IMR-90 (cell line): ENCODE measurements at regions not wholly inside any gene's neighbourhood (a gene's known extent, or its start where the extent isn't known, plus 50 kb on each side); places are given as distances from the start of the nearest gene placed in this dataset.

ENCODE experiments used
- ATAC-seq: fragments of 200-7000 bp; cut with Tn5 transposase; 2 replicates; pipeline ENCODE4 v1.9.1; 2020; ENCODE audit warnings: low read depth, mild to moderate bottlenecking, moderate library complexity
- BruUV-seq: library from RNA; stranded (reverse); fragments of 400-500 nt; replicated peaks from 2 replicates; lab custom pipeline; 2021; lab: Mats Ljungman, UMichigan
- CTCF ChIA-PET: fragments of 300-600 bp; formaldehyde crosslinking; extraction: SDS; loops from one replicate; lab custom pipeline; 2021; ENCODE audit warnings: antibody characterized with exemption; lab: Yijun Ruan, JAX
- POLR2A ChIA-PET: fragments of 300-600 bp; sonication (Branson Sonifier 250); formaldehyde crosslinking; loops from one replicate; lab custom pipeline; 2022; ENCODE audit warnings: antibody characterized with exemption; ENCODE audit not compliant: unreplicated experiment; lab: Charles Lee
- DNase-seq: peaks from one replicate; pipeline ENCODE4 v3.0.0; 2013
- H2AFZ ChIP-seq: replicated peaks from 2 replicates; pipeline ENCODE3; 2013; ENCODE audit warnings: low read length, mild to moderate bottlenecking; ENCODE audit not compliant: poor library complexity
- H2AK5ac ChIP-seq: 2 replicates; pipeline ENCODE4 v1.6.1; 2013; ENCODE audit warnings: low read depth, low read length, inconsistent platforms
- H2AK9ac ChIP-seq: replicated peaks from 2 replicates; pipeline ENCODE3; 2013; ENCODE audit warnings: mild to moderate bottlenecking, low read depth, low read length, moderate library complexity; ENCODE audit not compliant: poor library complexity
- H2BK120ac ChIP-seq: 2 replicates; pipeline ENCODE4 v1.6.1; 2013; ENCODE audit warnings: low read depth, low read length, inconsistent platforms
- H2BK15ac ChIP-seq: 3 replicates; pipeline ENCODE4 v1.6.1; 2013; ENCODE audit warnings: low read depth, low read length, inconsistent platforms
- H2BK20ac ChIP-seq: 2 replicates; pipeline ENCODE4 v1.6.1; 2013; ENCODE audit warnings: low read depth, mild to moderate bottlenecking, inconsistent platforms, low read length, moderate library complexity
- H2BK5ac ChIP-seq: 2 replicates; pipeline ENCODE4 v1.6.1; 2013; ENCODE audit warnings: mild to moderate bottlenecking, low read depth, low read length, inconsistent platforms; ENCODE audit not compliant: poor library complexity, severe bottlenecking
- H3K14ac ChIP-seq: replicated peaks from 2 replicates; pipeline ENCODE4 v1.6.1; 2013; ENCODE audit warnings: low read depth, low read length, inconsistent platforms
- H3K18ac ChIP-seq: 2 replicates; pipeline ENCODE4 v1.6.1; 2013; ENCODE audit warnings: low read depth, low read length, control low read depth
- H3K23ac ChIP-seq: 2 replicates; pipeline ENCODE4 v1.6.1; 2013; ENCODE audit warnings: low read depth, low read length, inconsistent platforms
- H3K27ac ChIP-seq: 2 replicates; pipeline ENCODE4 v1.5.1; 2013; ENCODE audit warnings: mild to moderate bottlenecking, control low read depth, low read length; ENCODE audit not compliant: insufficient read depth
- H3K27me3 ChIP-seq: 2 replicates; pipeline ENCODE4 v1.6.1; 2013; ENCODE audit warnings: low read length; ENCODE audit not compliant: control insufficient read depth, insufficient read depth
- H3K36me3 ChIP-seq: 2 replicates; pipeline ENCODE4 v1.6.1; 2013; ENCODE audit warnings: low read length, mixed read lengths; ENCODE audit not compliant: control insufficient read depth, insufficient read depth
- H3K4ac ChIP-seq: 2 replicates; pipeline ENCODE4 v1.6.1; 2013; ENCODE audit warnings: low read depth, low read length, inconsistent platforms
- H3K4me1 ChIP-seq: 2 replicates; pipeline ENCODE4 v1.6.1; 2013; ENCODE audit warnings: low read length, mixed read lengths; ENCODE audit not compliant: control insufficient read depth, insufficient read depth
- H3K4me2 ChIP-seq: 2 replicates; pipeline ENCODE4 v1.6.1; 2013; ENCODE audit warnings: low read depth, mild to moderate bottlenecking, control low read depth, low read length, moderate library complexity
- H3K4me3 ChIP-seq: 2 replicates; pipeline ENCODE4 v1.5.1; 2013; ENCODE audit warnings: low read depth, mild to moderate bottlenecking, control low read depth, low read length, moderate library complexity; ENCODE audit not compliant: insufficient read depth
- H3K56ac ChIP-seq: 2 replicates; pipeline ENCODE4 v1.6.1; 2013; ENCODE audit warnings: low read length, inconsistent platforms; ENCODE audit not compliant: insufficient read depth; ENCODE audit errors: extremely low read depth
- H3K79me1 ChIP-seq, 2 experiments: 2 replicates each; pipeline ENCODE4 v1.6.1; 2013; ENCODE audit warnings: low read length in 2 of 2, inconsistent platforms in 1 of 2, low read depth in 1 of 2
- H3K9ac ChIP-seq: 2 replicates; pipeline ENCODE4 v1.6.1; 2013; ENCODE audit warnings: low read depth, low read length, control low read depth
- H3K9me1 ChIP-seq: 2 replicates; pipeline ENCODE4 v1.6.1; 2013; ENCODE audit warnings: low read length, inconsistent platforms; ENCODE audit not compliant: insufficient read depth
- H3K9me3 ChIP-seq: 2 replicates; pipeline ENCODE4 v1.6.1; 2013; ENCODE audit warnings: low read length; ENCODE audit not compliant: control insufficient read depth, insufficient read depth
- H4K20me1 ChIP-seq: 2 replicates; pipeline ENCODE4 v1.6.1; 2013; ENCODE audit warnings: low read length, inconsistent platforms; ENCODE audit not compliant: insufficient read depth
- H4K5ac ChIP-seq: 2 replicates; pipeline ENCODE4 v1.6.1; 2013; ENCODE audit warnings: mild to moderate bottlenecking, low read depth, low read length, control low read depth
- H4K8ac ChIP-seq, 2 experiments: 2 replicates each; pipeline ENCODE4 v1.6.1; 2013; ENCODE audit warnings: low read depth in 2 of 2, low read length in 2 of 2, control low read depth in 1 of 2, inconsistent platforms in 1 of 2
- H4K91ac ChIP-seq: 2 replicates; pipeline ENCODE4 v1.6.1; 2013; ENCODE audit warnings: low read depth, low read length, inconsistent platforms; ENCODE audit not compliant: insufficient read depth
- BHLHE40 ChIP-seq: fragments of 150-350 bp; IDR thresholded peaks from 2 replicates; pipeline ENCODE4 v1.6.1; 2016; ENCODE audit warnings: mild to moderate bottlenecking, low read depth, low read length
- CEBPB ChIP-seq: IDR thresholded peaks from 2 replicates; pipeline ENCODE4 v1.6.1; 2012; ENCODE audit warnings: low read depth, low read length, improper control_type of control experiment
- CHD1 ChIP-seq: IDR thresholded peaks from 2 replicates; pipeline ENCODE4 v1.6.1; 2012; ENCODE audit warnings: low read depth, low read length, improper control_type of control experiment
- CTCF ChIP-seq: conservative IDR thresholded peaks from 2 replicates; pipeline ENCODE4 v1.5.1; 2012; ENCODE audit warnings: mild to moderate bottlenecking, low read depth, low read length, improper control_type of control experiment
- ELK1 ChIP-seq: fragments of 150-350 bp; IDR thresholded peaks from 2 replicates; pipeline ENCODE4 v1.6.1; 2016; ENCODE audit warnings: low read depth, mild to moderate bottlenecking, low read length, moderate library complexity, borderline replicate concordance
- FOS ChIP-seq: fragments of 150-350 bp; IDR thresholded peaks from 2 replicates; pipeline ENCODE4 v1.6.1; 2016; ENCODE audit warnings: low read depth, low read length
- MAFK ChIP-seq: IDR thresholded peaks from 2 replicates; pipeline ENCODE4 v1.6.1; 2012; ENCODE audit warnings: low read depth, low read length, improper control_type of control experiment
- MAZ ChIP-seq: IDR thresholded peaks from 2 replicates; pipeline ENCODE4 v1.6.1; 2012; ENCODE audit warnings: low read depth, mild to moderate bottlenecking, low read length, improper control_type of control experiment, moderate library complexity, borderline replicate concordance
- MXI1 ChIP-seq: IDR thresholded peaks from 2 replicates; pipeline ENCODE4 v1.6.1; 2012; ENCODE audit warnings: low read depth, mild to moderate bottlenecking, low read length, moderate library complexity, borderline replicate concordance
- NFE2L2 ChIP-seq: fragments of 150-350 bp; IDR thresholded peaks from 2 replicates; pipeline ENCODE4 v1.6.1; 2016; ENCODE audit warnings: low read depth, mild to moderate bottlenecking, low read length
- POLR2A ChIP-seq: IDR thresholded peaks from 2 replicates; pipeline ENCODE4 v1.6.1; 2012; ENCODE audit warnings: mild to moderate bottlenecking, low read depth, low read length
- RAD21 ChIP-seq: IDR thresholded peaks from 2 replicates; pipeline ENCODE4 v1.6.1; 2012; ENCODE audit warnings: low read length, improper control_type of control experiment
- RCOR1 ChIP-seq: IDR thresholded peaks from 2 replicates; pipeline ENCODE4 v1.6.1; 2012; ENCODE audit warnings: mild to moderate bottlenecking, low read length, improper control_type of control experiment; ENCODE audit not compliant: insufficient replicate concordance
- RFX5 ChIP-seq: IDR thresholded peaks from 2 replicates; pipeline ENCODE4 v1.8.0; 2012; ENCODE audit warnings: low read depth, mild to moderate bottlenecking, low read length, moderate library complexity
- SMC3 ChIP-seq: fragments of 150-350 bp; IDR thresholded peaks from 2 replicates; pipeline ENCODE4 v1.6.1; 2016; ENCODE audit warnings: low read depth, mild to moderate bottlenecking, antibody characterized with exemption, low read length, moderate library complexity
- USF2 ChIP-seq: fragments of 150-350 bp; IDR thresholded peaks from 2 replicates; pipeline ENCODE4 v1.6.1; 2017; ENCODE audit warnings: mild to moderate bottlenecking, antibody characterized with exemption, low read length, low read depth
- WGBS, 2 experiments: methylation state at CpG; one replicate each; pipeline versions ENCODE4 v1.1.5 to v1.1.7; 2013; ENCODE audit warnings: missing lambda C conversion rate in 2 of 2; ENCODE audit not compliant: insufficient read length in 1 of 2; ENCODE audit errors: extremely low coverage in 2 of 2; 5-methylcytosine and 5-hydroxymethylcytosine counted together
- dilution Hi-C: fragments of 300-500 bp; cut with HindIII; formaldehyde crosslinking; loops from one replicate; pipeline ENCODE4 v1.14.3; 2018; ENCODE audit warnings: low sequenced_read_pairs; ENCODE audit not compliant: unreplicated experiment
- in situ Hi-C: fragments of 300-500 bp; cut with MboI; formaldehyde crosslinking; loops from 3 replicates; pipeline ENCODE4 v1.14.3; 2019; ENCODE audit warnings: low sequenced_read_pairs, inconsistent platforms, mixed read lengths
- intact Hi-C: fragments of 100-400 bp; cut with micrococcal nuclease; formaldehyde crosslinking; loops from 2 replicates; pipeline ENCODE4 v1.10.0; 2022

- no peak overlapping the region for H3K4me2 ChIP-seq
- H2BK20ac ChIP-seq, result no peak overlapping the region
- H2AK9ac ChIP-seq, result no peak overlapping the region
- no CpG with 5 or more reads among the region's 5 CpGs for WGBS, 2 experiments
- no peak overlapping the region for H3K27ac ChIP-seq
- H4K5ac ChIP-seq, result no peak overlapping the region
- no peaks in the 10 kb centered on the region for H3K79me1 ChIP-seq
- H4K20me1 ChIP-seq, result no peaks in the 10 kb centered on the region
- TF ChIP-seq SMC3 (no peak), MXI1 (no peak), RAD21 (no peak), FOS (no peak), USF2 (no peak), RFX5 (no peak), MAFK (no peak), CHD1 (no peak), POLR2A (no peak), CEBPB (no peak), CTCF (no peak), MAZ (no peak), BHLHE40 (no peak), NFE2L2 (no peak), ELK1 (no peak), RCOR1 (no peak)
- no TSS peak for BruUV-seq
- ATAC-seq, result no peak
- no peak overlapping the region for H3K56ac ChIP-seq
- intact Hi-C loops (no loop called here), dilution Hi-C loops (no loop called here), in situ Hi-C loops (no loop called here)
- H3K14ac ChIP-seq, result no peak overlapping the region
- H3K4me1 ChIP-seq, result no peaks in the 10 kb centered on the region
- no peak overlapping the region for H4K91ac ChIP-seq
- no peak for DNase-seq
- H4K8ac ChIP-seq, result no peak overlapping the region
- no peak overlapping the region for H2BK5ac ChIP-seq
- no peak overlapping the region for H3K4me3 ChIP-seq
- H3K18ac ChIP-seq, result no peak overlapping the region
- H2BK120ac ChIP-seq, result no peak overlapping the region
- no peak overlapping the region for H2BK15ac ChIP-seq
- ChIA-PET POLR2A (no interaction called here), CTCF (interaction anchor here (0.6 to 0.7 kb wide), 2 partner anchors 45 to 83 kb away, joined by 3 read pairs; no protein-coding TSS in a partner anchor)
- H2AFZ ChIP-seq, result no peak overlapping the region
- H3K9ac ChIP-seq, result no peak overlapping the region
- H3K4ac ChIP-seq, result no peak overlapping the region
- no peaks in the 10 kb centered on the region for H3K27me3 ChIP-seq
- no peaks in the 10 kb centered on the region for H3K36me3 ChIP-seq
- H2AK5ac ChIP-seq, result no peak overlapping the region
- no peaks in the 10 kb centered on the region for H3K9me1 ChIP-seq
- no peak overlapping the region for H3K23ac ChIP-seq
- no peaks in the 10 kb centered on the region; the same call in 1 of the 2 replicates for H3K9me3 ChIP-seq
Measured at GRCh38 chr2:33764551-33764950, 165.5 kb upstream of the FAM98A start.
